ENCODE measurements at regions not wholly inside any gene's neighbourhood (a gene's known extent, or its start where the extent isn't known, plus 50 kb on each side); places are given as distances from the start of the nearest gene placed in this dataset.

DNA sequence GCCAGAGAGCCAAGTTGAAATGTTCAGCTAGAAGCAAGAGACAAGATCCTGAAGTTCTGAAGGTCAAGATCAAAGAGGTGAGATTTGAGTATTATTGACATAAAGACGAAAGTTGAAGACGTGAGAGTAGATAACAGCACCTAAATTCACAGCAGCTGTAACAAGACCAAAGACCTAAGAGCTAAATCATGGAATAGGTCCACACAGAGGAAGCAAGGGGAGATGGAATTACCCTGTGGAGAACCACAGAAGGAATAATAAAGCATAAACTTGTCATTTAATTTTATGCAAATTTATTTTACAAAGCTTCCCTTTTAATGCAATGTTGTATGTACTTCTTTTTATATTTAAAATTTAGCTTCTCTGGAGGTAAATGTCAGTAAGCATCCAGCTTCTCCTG is 523.7 kb downstream of the NR2F1-AS1 start:
- no peak overlapping the region for H3K27ac Mint-ChIP-seq (ENCODE audit: unreplicated experiment)
- H3K9me3 Mint-ChIP-seq (ENCODE audit: unreplicated experiment) = no peaks in the 10 kb centered on the region
- TF ChIP-seq, protein P1, sequence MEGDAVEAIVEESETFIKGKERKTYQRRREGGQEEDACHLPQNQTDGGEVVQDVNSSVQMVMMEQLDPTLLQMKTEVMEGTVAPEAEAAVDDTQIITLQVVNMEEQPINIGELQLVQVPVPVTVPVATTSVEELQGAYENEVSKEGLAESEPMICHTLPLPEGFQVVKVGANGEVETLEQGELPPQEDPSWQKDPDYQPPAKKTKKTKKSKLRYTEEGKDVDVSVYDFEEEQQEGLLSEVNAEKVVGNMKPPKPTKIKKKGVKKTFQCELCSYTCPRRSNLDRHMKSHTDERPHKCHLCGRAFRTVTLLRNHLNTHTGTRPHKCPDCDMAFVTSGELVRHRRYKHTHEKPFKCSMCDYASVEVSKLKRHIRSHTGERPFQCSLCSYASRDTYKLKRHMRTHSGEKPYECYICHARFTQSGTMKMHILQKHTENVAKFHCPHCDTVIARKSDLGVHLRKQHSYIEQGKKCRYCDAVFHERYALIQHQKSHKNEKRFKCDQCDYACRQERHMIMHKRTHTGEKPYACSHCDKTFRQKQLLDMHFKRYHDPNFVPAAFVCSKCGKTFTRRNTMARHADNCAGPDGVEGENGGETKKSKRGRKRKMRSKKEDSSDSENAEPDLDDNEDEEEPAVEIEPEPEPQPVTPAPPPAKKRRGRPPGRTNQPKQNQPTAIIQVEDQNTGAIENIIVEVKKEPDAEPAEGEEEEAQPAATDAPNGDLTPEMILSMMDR (IDR thresholded peaks at IDR 0.05; ENCODE audit: partially characterized antibody, unreplicated experiment) = no peak
- DNase-seq = no peak
- no peaks in the 10 kb centered on the region for H3K36me3 Mint-ChIP-seq (ENCODE audit: unreplicated experiment)
- no peaks in the 10 kb centered on the region for H3K4me1 Mint-ChIP-seq (ENCODE audit: low read depth, unreplicated experiment)
- no peaks in the 10 kb centered on the region for H3K27me3 Mint-ChIP-seq (ENCODE audit: unreplicated experiment)
- no peak overlapping the region for H3K4me3 Mint-ChIP-seq (ENCODE audit: unreplicated experiment)

DNA sequence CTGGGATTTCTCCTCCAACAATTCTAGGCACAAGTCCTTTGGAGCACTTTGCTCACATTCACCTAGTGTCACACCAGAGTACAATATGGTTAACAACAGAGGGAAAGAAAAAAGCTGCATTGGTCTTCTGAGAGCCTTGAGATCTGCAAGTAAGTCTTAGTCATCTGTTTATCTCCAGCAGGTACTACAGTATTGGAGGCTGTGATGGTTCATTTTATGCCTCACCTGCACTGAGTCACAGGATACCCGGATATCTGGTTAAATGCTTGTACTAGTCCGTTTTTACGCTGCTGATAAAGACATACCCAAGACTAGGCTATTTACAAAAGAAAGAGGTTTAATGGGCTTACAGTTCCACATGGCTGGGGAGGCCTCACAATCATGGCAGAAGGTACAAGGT is 525.0 kb downstream of the NR2F1-AS1 start:
- TF ChIP-seq, protein P1 (IDR thresholded peaks at IDR 0.05; ENCODE audit: partially characterized antibody, unreplicated experiment) = no peak
- H3K27me3 Mint-ChIP-seq (ENCODE audit: unreplicated experiment) = no peaks in the 10 kb centered on the region
- no peak overlapping the region for H3K4me3 Mint-ChIP-seq (ENCODE audit: unreplicated experiment)

GRCh38 chr5:93055561-93055960 is 525.5 kb downstream of the NR2F1-AS1 start:
- DNase-seq = no peak
- TF ChIP-seq, protein P1 (IDR thresholded peaks at IDR 0.05; ENCODE audit: partially characterized antibody, unreplicated experiment) = no peak
- H3K9me3 Mint-ChIP-seq (ENCODE audit: unreplicated experiment) = no peaks in the 10 kb centered on the region
- H3K27me3 Mint-ChIP-seq (ENCODE audit: unreplicated experiment) = no peaks in the 10 kb centered on the region
- H3K4me1 Mint-ChIP-seq (ENCODE audit: low read depth, unreplicated experiment) = no peaks in the 10 kb centered on the region
- no peaks in the 10 kb centered on the region for H3K36me3 Mint-ChIP-seq (ENCODE audit: unreplicated experiment)
- no peak overlapping the region for H3K27ac Mint-ChIP-seq (ENCODE audit: unreplicated experiment)
- H3K4me3 Mint-ChIP-seq (ENCODE audit: unreplicated experiment) = no peak overlapping the region

More for the DNA sequence above, 525.0 kb downstream of the NR2F1-AS1 start:
- H3K36me3 Mint-ChIP-seq (ENCODE audit: unreplicated experiment) = no peaks in the 10 kb centered on the region
- no peaks in the 10 kb centered on the region for H3K4me1 Mint-ChIP-seq (ENCODE audit: low read depth, unreplicated experiment)
- H3K9me3 Mint-ChIP-seq (ENCODE audit: unreplicated experiment) = no peaks in the 10 kb centered on the region
- H3K27ac Mint-ChIP-seq (ENCODE audit: unreplicated experiment) = no peak overlapping the region
- no peak for DNase-seq

DNA sequence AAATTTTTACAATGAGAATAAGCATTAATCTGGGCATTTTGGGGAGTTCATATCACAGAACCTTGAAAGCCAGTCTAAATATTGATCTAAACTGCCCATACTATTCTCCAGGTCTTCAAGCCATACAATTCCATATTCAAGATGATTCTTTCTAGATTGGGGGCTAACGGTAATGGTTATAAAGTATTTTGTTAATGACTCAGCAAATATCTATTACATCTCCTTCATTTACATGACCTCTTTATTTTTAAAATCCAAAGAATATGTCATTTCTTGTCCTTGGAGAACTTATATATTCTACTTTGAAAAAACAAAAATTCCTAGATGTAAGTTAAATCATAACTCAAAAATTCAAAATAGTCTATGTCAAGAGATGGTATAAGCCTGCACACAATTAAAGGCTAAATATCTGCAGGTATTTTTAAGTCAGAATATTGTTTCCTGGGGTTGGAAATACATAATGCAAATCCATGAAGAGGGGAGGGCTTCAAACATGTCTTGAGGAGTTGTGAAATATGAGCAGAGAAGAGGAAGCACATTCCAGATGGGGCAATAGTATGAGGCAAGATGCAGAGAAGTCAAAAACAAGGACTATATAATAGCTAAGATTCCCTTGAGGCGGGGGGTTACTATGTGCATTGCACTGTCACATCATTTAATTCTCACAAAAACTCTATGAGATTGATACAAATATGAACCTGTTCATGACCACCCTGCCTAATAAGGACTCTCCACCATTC is 526.4 kb downstream of the NR2F1-AS1 start:
- no peak for DNase-seq
- Mint-ChIP-seq H3K4me3 (ENCODE audit: unreplicated experiment) (no peak overlapping the region), H3K4me1 (ENCODE audit: low read depth, unreplicated experiment) (no peaks in the 10 kb centered on the region), H3K27ac (ENCODE audit: unreplicated experiment) (no peak overlapping the region), H3K27me3 (ENCODE audit: unreplicated experiment) (no peaks in the 10 kb centered on the region), H3K36me3 (ENCODE audit: unreplicated experiment) (no peaks in the 10 kb centered on the region), H3K9me3 (ENCODE audit: unreplicated experiment) (no peaks in the 10 kb centered on the region)
- TF ChIP-seq, protein P1 (IDR thresholded peaks at IDR 0.05; ENCODE audit: partially characterized antibody, unreplicated experiment) = no peak

DNA sequence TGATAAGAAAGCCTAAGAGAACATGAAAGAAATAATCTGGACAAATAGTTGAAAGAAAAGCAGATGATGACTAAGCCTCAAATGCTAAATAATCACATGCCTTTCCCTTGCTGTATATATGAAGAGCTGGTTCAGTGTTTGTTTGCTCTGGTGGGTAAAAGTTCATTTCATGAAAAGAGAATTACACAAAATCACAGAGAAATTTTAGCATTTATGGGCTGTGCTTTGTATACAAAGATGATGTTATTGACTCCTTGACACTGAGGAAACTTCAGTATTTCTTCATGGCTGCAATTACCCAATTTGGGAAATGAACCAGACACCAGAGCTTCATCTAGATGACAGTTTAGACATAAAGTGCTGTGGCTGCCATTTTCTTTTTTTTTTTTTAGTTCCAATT is 527.2 kb downstream of the NR2F1-AS1 start:
- no peaks in the 10 kb centered on the region for H3K36me3 Mint-ChIP-seq (ENCODE audit: unreplicated experiment)
- no peak for DNase-seq
- TF ChIP-seq, protein P1 (IDR thresholded peaks at IDR 0.05; ENCODE audit: partially characterized antibody, unreplicated experiment) = no peak
- no peaks in the 10 kb centered on the region for H3K27me3 Mint-ChIP-seq (ENCODE audit: unreplicated experiment)
- H3K4me3 Mint-ChIP-seq (ENCODE audit: unreplicated experiment) = no peak overlapping the region
- no peaks in the 10 kb centered on the region for H3K4me1 Mint-ChIP-seq (ENCODE audit: low read depth, unreplicated experiment)
- no peak overlapping the region for H3K27ac Mint-ChIP-seq (ENCODE audit: unreplicated experiment)
- H3K9me3 Mint-ChIP-seq (ENCODE audit: unreplicated experiment) = no peaks in the 10 kb centered on the region

All from glutamatergic neuron (in vitro differentiated cells).